GM12865 (cell line): ENCODE measurements at regions not wholly inside any gene's neighbourhood (a gene's known extent, or its start where the extent isn't known, plus 50 kb on each side); places are given as distances from the start of the nearest gene placed in this dataset.

Experiments used
- DNase-seq: peaks from one replicate; pipeline ENCODE4 v3.0.0; 2010; ENCODE audit warnings: low read depth
- H3K4me3 ChIP-seq: 2 replicates; pipeline ENCODE4 v1.5.1; 2011; ENCODE audit warnings: mild to moderate bottlenecking, low read depth, low read length, control low read depth
- CTCF ChIP-seq: IDR thresholded peaks from 2 replicates; pipeline ENCODE4 v1.5.1; 2011; ENCODE audit warnings: low read length, control low read depth, low read depth, inconsistent platforms; ENCODE audit not compliant: insufficient read depth; ENCODE audit errors: missing control alignments

GRCh38 chr18:22541232-22541631, 123.5 kb upstream of the CTAGE1 start:
- H3K4me3 ChIP-seq, result no peak overlapping the region
- no peak for DNase-seq
- TF ChIP-seq CTCF, result no peak

DNA sequence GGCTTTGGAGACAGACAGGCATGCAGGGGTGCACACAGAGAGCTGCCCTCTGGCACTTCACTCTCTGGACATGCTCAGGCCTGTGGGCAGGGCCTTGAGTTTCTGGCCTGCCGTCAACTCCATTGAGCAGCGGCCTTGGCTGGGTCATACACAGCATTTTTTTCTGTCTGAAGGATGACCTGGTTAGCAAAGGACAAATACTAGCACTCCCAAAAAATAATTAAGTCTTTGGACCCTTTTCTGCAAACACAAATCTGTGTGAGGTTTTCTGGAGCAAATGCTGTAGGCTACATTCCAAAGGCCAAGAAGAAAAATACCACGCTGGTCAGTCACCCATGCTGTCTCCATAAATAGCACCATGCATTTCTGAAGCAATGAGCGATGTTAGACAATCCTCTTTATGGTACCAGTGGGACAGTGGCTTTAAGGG, 124.7 kb upstream of the CTAGE1 start:
- H3K4me3 ChIP-seq, result no peak overlapping the region
- DNase-seq, result no peak
- no peak for TF ChIP-seq CTCF

DNA sequence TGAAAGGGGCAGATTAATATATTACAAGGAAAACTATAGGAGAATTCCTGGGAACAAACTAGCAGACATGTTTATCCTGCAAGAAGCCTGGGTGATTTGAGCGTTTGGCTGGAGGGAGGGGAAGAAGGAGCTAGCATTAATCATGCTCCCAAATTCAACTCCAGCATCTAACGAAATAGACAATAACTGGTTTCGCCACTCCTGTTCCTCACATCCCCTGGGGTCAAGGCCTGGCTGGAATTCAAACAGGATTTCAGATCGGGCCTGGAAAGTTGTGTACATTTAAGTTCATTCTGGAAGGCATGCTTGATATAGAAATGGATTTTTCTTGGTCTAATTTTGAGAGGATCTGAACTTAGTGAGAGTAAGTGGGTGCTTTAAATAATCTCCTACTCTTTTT, 126.1 kb upstream of the CTAGE1 start:
- TF ChIP-seq CTCF, result no peak
- no peak overlapping the region for H3K4me3 ChIP-seq
- no peak for DNase-seq

GRCh38 chr18:22544626-22545025, 126.9 kb upstream of the CTAGE1 start:
- H3K4me3 ChIP-seq, result no peak overlapping the region
- no peak for TF ChIP-seq CTCF
- no peak for DNase-seq

- no peak overlapping the region for H3K4me3 ChIP-seq
- no peak for TF ChIP-seq CTCF
- DNase-seq, result no peak
Observed at GRCh38 chr18:22545066-22545760, 127.5 kb upstream of the CTAGE1 start.

- H3K4me3 ChIP-seq, result no peak overlapping the region
- TF ChIP-seq CTCF, result no peak
- DNase-seq, result no peak
Observed at GRCh38 chr18:22546905-22547570, 129.3 kb upstream of the CTAGE1 start.
